Fibroblast of the conjunctiva (primary cell): ENCODE measurements at regions not wholly inside any gene's neighbourhood (a gene's known extent, or its start where the extent isn't known, plus 50 kb on each side); places are given as distances from the start of the nearest gene placed in this dataset.

Source experiments
- DNase-seq: peaks from one replicate; pipeline ENCODE4 v3.0.0-alpha.2; 2010; ENCODE audit warnings: low read depth

DNA sequence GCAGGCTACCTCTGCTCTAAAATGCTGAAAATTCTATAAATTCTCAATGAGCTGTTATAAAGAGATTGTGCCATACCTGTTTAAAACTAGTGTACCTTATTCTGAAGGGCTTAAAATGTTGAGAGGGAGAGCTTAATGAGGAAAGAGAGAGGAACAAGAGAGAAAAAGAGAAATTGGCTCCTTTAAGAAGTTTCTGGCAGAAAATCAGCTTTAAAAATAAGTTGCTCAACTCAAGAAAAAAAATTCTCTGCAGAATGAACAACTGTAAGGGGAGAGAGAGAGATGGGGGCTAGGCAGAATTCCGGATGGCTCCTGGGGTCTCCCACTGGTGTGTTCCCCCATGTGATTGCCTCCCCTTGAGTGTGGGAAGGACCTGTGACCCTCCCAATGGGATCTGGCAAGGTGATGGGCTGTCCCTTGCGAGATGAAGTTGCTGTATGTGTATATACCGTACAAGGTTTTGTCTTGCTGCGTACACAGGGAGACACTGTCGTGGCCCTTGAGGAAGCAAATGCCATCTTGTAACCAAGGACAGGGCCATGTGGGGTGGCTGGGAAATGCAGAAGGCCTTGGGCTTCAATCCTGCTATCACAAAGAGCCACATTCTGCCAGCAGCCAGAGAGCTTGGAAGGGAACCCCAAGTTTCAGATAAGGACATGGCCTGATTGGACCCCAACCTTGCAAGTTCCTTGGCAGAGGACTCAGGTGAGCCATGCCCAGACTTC, 64.3 kb upstream of the S1PR3 start:
- DNase-seq = no peak

GRCh38 chr9:88927510-88927909, 63.8 kb upstream of the S1PR3 start:
- no peak for DNase-seq

DNA sequence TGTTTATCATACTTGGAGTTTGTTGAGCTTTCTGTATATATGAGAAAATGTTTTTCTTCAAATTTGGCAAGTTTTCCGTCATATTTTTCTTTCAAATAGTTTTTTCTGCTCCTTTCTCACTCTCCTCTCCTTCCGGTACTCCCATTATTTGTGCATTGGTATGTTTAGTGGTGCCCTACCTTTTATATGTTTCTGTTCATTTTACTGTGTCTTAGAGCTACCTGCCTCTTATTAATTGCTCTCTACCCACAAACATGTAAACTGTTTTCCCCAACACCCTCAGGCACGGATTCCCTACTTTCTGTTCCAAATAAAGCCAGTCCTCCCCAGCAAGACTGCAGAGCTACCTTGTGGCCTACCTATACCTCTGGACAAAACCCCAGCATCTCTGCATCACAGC, 60.6 kb upstream of the S1PR3 start:
- DNase-seq = no peak

DNA sequence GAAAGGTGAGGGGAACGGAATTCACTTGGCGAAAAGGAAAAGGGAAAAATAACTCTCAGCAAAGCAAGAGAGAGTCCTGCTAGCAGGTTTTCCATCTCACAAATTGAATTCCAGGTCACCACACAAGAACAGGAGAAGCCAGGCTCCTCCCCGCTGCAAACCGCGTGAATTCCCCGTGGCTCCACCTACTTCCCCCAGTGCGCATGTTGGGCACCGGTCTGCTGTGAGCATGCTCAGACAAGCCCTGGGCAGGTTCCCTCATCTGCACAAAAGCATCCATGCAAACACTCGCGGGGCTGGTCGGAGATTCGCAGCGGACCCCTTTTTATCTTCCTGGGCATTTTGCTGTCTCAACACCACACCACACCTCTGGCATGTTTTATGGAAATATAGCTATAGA, 58.5 kb upstream of the S1PR3 start:
- DNase-seq = no peak

DNA sequence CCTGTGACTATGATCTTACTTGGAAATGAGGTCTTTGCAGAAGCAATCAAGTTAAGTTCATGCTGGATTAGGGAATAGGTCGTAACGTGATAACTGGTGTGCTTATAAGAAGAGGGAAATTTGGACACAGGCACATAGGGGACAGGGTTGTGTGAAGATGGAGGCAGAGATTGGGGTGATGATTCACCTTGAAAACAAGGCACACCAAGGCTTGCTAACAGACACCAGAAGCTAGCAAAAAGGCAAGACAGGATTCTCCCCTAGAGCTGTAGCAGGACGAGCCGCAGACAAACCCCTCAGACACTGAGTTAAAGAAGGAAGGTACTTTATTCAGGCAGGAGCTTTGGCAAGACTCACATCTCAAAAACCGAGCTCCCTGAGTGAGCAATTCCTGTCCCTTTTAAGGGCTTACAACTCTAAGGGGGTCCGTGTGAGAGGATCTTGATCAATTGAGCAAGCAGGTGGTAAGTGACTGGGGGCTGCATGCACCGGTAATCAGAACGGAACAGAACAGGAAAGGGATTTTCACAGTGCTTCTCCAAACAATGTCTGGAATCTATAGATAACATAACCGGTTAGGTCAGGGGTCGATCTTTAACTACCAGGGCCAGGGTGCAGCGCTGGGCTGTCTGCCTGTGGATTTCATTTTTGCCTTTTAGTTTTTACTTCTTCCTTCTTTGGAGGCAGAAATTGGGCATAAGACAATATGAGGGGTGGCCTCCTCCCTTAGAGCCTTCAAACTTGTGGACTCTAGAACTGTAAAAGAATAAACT, 57.5 kb upstream of the S1PR3 start:
- no peak for DNase-seq

- DNase-seq = no peak
These were observed 56.3 kb upstream of the S1PR3 start for GRCh38 chr9:88934876-88935535.

DNA sequence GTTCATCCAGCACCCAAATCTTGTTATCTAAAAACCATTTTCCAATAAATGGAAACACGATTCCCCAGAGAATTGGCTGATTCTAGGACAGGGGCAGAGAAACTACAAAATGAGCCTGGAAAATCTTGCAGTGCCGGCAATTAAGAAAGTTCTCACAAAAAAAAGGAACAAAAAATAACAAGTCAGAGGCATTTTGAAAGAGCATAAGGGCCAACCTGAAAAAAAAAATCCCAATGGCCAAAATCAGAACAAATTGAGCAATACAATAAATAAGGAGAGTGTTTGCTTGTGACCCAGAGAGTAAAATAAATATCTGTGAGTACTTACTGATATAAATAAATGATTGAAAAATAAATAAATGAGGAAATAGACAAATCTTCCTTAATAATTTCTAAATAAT, 55.1 kb upstream of the S1PR3 start:
- no peak for DNase-seq

DNA sequence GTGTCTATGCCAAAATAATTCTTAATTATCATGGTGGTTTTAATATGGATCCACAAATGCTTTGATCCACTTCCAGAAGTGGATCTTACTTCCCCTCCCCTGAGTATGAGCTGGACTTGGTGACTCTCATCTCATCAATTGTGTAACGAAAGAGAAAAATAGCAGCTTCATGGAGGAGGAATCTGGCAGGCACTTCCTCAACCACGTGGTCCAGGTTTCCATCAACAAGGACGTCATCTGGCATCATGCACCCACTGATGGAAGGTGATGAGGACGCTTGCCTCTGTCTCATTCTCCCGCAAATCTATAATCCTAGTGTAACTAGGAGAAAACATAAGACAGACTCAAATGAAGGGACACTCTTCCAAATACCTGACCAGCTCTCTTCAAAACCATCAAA, 54.6 kb upstream of the S1PR3 start:
- DNase-seq = no peak

DNA sequence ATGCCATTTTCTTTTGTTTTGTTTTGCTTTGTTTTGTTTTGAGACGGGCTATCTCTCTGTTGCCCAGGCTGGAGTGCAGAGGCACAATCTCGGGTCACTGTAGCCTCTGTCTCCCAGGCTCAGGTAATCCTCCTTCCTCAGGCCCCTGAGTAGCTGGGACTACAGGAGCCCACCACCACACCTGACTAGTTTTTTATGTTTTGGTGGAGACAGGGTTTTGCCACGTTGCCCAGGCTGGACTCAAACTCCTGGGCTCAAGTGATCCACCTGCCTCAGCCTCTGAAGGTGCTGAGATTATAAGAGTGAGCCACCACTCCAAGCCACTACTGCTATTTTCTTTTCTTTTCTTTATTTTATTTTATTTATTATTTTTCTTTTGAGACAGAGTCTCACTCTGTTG, 54.0 kb upstream of the S1PR3 start:
- DNase-seq = no peak

GRCh38 chr9:88938189-88938588, 53.1 kb upstream of the S1PR3 start:
- DNase-seq = no peak
